Calu3 (cell line): ENCODE measurements at regions not wholly inside any gene's neighbourhood (a gene's known extent, or its start where the extent isn't known, plus 50 kb on each side); places are given as distances from the start of the nearest gene placed in this dataset.

Experiments used
- BruUV-seq: library from RNA; stranded (reverse); fragments of 400-500 nt; replicated peaks from 2 replicates; lab custom pipeline; 2021; lab: Mats Ljungman, UMichigan
- CTCF ChIA-PET: fragments of 300-600 bp; sonication (Branson Sonifier 250); formaldehyde crosslinking; loops from one replicate; lab custom pipeline; 2022; ENCODE audit warnings: antibody characterized with exemption; lab: Charles Lee
- DNase-seq: peaks from one replicate; pipeline ENCODE4 v3.0.0; 2022
- H3K27ac Mint-ChIP-seq: one replicate; pipeline ENCODE4 v1.8.0; 2022; ENCODE audit warnings: mixed read lengths; ENCODE audit not compliant: unreplicated experiment
- H3K27me3 Mint-ChIP-seq: one replicate; pipeline ENCODE4 v1.8.0; 2022; ENCODE audit warnings: mixed read lengths; ENCODE audit not compliant: unreplicated experiment
- H3K36me3 Mint-ChIP-seq: one replicate; pipeline ENCODE4 v1.8.0; 2022; ENCODE audit warnings: mild to moderate bottlenecking, moderate library complexity, mixed read lengths; ENCODE audit not compliant: insufficient read depth, unreplicated experiment
- H3K4me1 Mint-ChIP-seq: one replicate; pipeline ENCODE4 v1.8.0; 2022; ENCODE audit warnings: mild to moderate bottlenecking, low read depth, mixed read lengths; ENCODE audit not compliant: unreplicated experiment
- H3K4me3 Mint-ChIP-seq: one replicate; pipeline ENCODE4 v1.8.0; 2022; ENCODE audit warnings: mild to moderate bottlenecking, low read depth, moderate library complexity, mixed read lengths; ENCODE audit not compliant: unreplicated experiment
- H3K9me3 Mint-ChIP-seq: one replicate; pipeline ENCODE4 v1.8.0; 2022; ENCODE audit warnings: low read depth, mixed read lengths; ENCODE audit not compliant: unreplicated experiment
- intact Hi-C: fragments of 100-400 bp; cut with micrococcal nuclease; formaldehyde crosslinking; loops from one replicate; pipeline ENCODE4 v1.10.0; 2022; ENCODE audit not compliant: unreplicated experiment
- TF ChIP-seq, protein P1 (sequence below): fragments of 200-600 bp; IDR thresholded peaks from one replicate; pipeline ENCODE4 v1.8.0; 2022; ENCODE audit warnings: antibody characterized with exemption; ENCODE audit not compliant: unreplicated experiment

DNA sequence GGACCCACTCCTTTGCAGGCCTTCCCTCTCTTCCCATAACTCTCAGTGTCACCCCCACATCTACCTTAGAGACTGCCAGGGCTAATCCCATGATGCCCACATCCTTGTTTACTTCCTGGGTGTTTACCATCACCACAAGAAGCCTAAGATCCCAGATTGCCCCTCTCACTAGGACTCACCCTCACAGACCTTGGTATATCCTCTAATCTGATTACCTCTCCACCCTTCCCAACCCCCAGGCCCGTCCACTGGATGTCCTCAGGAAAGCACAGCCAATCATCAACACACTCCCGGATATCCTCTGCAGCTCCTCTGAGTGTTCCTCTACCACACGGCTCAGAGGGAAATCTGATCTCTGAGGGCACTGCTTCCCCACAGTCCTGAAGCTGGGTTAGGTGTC is 91.0 kb downstream of the FOXD1 start:
- Mint-ChIP-seq H3K9me3 (peaks cover 2% of the 10 kb centered on the region), H3K27me3 (peaks cover 52% of the 10 kb centered on the region), H3K4me3 (no peak overlapping the region), H3K4me1 (no peaks in the 10 kb centered on the region), H3K27ac (no peak overlapping the region), H3K36me3 (no peaks in the 10 kb centered on the region)
- no TSS peak for BruUV-seq
- TF ChIP-seq, protein P1, sequence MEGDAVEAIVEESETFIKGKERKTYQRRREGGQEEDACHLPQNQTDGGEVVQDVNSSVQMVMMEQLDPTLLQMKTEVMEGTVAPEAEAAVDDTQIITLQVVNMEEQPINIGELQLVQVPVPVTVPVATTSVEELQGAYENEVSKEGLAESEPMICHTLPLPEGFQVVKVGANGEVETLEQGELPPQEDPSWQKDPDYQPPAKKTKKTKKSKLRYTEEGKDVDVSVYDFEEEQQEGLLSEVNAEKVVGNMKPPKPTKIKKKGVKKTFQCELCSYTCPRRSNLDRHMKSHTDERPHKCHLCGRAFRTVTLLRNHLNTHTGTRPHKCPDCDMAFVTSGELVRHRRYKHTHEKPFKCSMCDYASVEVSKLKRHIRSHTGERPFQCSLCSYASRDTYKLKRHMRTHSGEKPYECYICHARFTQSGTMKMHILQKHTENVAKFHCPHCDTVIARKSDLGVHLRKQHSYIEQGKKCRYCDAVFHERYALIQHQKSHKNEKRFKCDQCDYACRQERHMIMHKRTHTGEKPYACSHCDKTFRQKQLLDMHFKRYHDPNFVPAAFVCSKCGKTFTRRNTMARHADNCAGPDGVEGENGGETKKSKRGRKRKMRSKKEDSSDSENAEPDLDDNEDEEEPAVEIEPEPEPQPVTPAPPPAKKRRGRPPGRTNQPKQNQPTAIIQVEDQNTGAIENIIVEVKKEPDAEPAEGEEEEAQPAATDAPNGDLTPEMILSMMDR = no peak
- DNase-seq = no peak
- CTCF ChIA-PET = no interaction called here
- intact Hi-C loops = no loop called here

DNA sequence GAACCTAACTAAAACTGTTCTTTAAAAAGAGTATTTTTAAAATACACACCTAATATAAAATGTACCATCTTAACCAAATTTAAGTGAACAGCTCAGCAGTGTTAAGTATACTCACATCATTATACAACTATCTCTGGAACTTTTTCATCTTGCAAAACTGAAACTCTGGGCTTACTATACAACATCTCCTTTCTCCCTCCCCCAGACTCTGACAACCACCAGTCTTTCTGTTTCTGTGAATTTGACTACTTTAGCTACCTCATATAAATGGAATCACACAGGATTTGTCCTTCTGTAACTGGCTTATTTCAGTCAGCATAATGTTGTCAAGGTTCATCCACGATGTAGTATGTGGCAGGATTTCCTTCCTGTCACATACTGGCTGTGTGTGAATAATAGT is 93.5 kb downstream of the FOXD1 start:
- TF ChIP-seq, protein P1 = no peak
- intact Hi-C loops = no loop called here
- H3K9me3 Mint-ChIP-seq = peaks cover 9% of the 10 kb centered on the region
- BruUV-seq = no TSS peak
- H3K27me3 Mint-ChIP-seq = peaks cover 69% of the 10 kb centered on the region
- CTCF ChIA-PET = interaction anchor here (0.5 to 1.3 kb wide), 3 partner anchors 10 to 139 kb away, joined by 3 to 5 read pairs (median 3); no protein-coding TSS in a partner anchor
- no peak overlapping the region for H3K27ac Mint-ChIP-seq
- no peak overlapping the region for H3K4me3 Mint-ChIP-seq
- no peaks in the 10 kb centered on the region for H3K36me3 Mint-ChIP-seq
- no peaks in the 10 kb centered on the region for H3K4me1 Mint-ChIP-seq
- DNase-seq = no peak

DNA sequence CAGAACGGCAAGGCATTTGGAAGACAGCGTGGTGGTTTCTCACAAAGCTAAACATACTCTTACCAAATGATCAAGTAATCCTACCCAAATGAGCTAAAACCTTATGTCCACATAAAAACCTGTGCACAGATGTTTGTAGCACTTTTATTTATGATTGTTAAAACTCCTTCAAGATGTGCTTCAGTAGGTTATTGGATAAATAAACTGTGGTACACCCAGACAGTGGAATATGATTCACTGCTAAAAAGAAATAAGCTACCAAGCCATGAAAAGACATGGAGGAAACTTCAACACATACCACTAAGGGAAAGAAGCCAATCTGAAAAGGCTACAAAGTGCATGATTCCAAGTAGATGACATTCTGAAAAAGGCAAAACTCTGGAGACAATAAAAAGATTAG is 94.2 kb downstream of the FOXD1 start:
- peaks cover 75% of the 10 kb centered on the region for H3K27me3 Mint-ChIP-seq
- BruUV-seq = no TSS peak
- H3K4me3 Mint-ChIP-seq = no peak overlapping the region
- intact Hi-C loops = no loop called here
- no peak overlapping the region for H3K27ac Mint-ChIP-seq
- no peak for DNase-seq
- TF ChIP-seq, protein P1 = no peak
- H3K9me3 Mint-ChIP-seq = peaks cover 9% of the 10 kb centered on the region
- no peaks in the 10 kb centered on the region for H3K36me3 Mint-ChIP-seq
- CTCF ChIA-PET = interaction anchor here (0.5 kb wide), 1 partner anchor 23 kb away, joined by 5 read pairs; no protein-coding TSS in a partner anchor
- H3K4me1 Mint-ChIP-seq = no peaks in the 10 kb centered on the region

DNA sequence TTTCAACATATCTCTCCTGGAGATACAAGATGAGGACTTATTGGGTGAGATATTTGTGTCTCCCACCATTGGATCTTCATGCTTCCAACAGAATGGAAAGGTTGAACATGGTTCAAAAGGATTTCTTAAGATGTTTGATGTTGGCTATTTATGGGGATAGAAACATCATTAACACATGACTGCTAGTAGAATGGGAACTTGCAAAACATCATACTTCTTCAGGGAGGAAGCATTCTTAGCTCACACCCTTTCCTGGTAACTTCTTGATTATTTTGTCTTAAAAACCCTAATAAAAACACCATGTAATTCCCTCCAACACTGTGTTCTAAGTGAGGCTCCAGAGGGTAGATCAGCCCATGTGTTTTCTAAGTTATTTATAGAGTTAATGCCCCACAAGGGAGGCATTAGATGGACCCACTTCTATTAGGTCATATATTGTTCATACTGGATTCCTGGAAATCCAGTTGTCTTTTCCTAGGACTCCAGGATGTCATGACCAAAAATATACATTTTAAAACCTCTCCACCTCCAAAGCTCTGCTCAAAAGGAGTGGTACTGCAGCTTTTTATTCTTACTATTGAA is 95.8 kb downstream of the FOXD1 start:
- H3K9me3 Mint-ChIP-seq = peaks cover 12% of the 10 kb centered on the region
- H3K4me1 Mint-ChIP-seq = no peaks in the 10 kb centered on the region
- intact Hi-C loops = no loop called here
- BruUV-seq = no TSS peak
- H3K36me3 Mint-ChIP-seq = peaks cover 5% of the 10 kb centered on the region
- no peak overlapping the region for H3K4me3 Mint-ChIP-seq
- CTCF ChIA-PET = no interaction called here
- DNase-seq = no peak
- no peak overlapping the region for H3K27ac Mint-ChIP-seq
- peaks cover 76% of the 10 kb centered on the region for H3K27me3 Mint-ChIP-seq
- TF ChIP-seq, protein P1 = no peak
